22Rv1 (cell line): ENCODE measurements at regions not wholly inside any gene's neighbourhood (a gene's known extent, or its start where the extent isn't known, plus 50 kb on each side); places are given as distances from the start of the nearest gene placed in this dataset.

Experiments
- ZFX ChIP-seq: fragments of 450-650 bp; IDR thresholded peaks from 2 replicates; pipeline ENCODE4 v1.6.1; 2017; ENCODE audit warnings: antibody characterized with exemption, borderline replicate concordance
- TF ChIP-seq, protein P1 (sequence below): fragments of 450-650 bp; IDR thresholded peaks from 2 replicates; pipeline ENCODE4 v1.5.1; 2017; ENCODE audit warnings: mild to moderate bottlenecking

DNA sequence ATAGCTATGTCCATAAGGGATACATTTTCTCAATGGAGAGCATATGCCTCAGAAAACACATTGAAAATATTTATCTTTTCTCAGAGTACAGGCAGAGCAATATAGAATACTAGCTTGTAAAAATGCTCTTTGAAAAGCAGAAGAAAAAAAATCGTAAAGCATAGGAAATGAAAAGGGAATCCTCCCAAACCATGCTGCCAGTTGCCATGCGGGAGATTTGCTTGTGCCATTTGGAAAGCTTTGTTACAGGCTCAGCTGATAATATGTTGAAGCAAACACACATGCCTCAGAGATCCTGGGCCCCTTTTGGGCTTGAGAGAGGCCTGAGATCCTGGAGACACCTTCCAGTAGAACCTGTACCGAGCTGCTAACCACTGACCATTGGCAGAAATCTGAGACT, 697.1 kb downstream of the BCL11A start:
- TF ChIP-seq, protein P1, sequence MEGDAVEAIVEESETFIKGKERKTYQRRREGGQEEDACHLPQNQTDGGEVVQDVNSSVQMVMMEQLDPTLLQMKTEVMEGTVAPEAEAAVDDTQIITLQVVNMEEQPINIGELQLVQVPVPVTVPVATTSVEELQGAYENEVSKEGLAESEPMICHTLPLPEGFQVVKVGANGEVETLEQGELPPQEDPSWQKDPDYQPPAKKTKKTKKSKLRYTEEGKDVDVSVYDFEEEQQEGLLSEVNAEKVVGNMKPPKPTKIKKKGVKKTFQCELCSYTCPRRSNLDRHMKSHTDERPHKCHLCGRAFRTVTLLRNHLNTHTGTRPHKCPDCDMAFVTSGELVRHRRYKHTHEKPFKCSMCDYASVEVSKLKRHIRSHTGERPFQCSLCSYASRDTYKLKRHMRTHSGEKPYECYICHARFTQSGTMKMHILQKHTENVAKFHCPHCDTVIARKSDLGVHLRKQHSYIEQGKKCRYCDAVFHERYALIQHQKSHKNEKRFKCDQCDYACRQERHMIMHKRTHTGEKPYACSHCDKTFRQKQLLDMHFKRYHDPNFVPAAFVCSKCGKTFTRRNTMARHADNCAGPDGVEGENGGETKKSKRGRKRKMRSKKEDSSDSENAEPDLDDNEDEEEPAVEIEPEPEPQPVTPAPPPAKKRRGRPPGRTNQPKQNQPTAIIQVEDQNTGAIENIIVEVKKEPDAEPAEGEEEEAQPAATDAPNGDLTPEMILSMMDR, result no peak
- TF ChIP-seq ZFX, result no peak
